ENCODE measurements at regions not wholly inside any gene's neighbourhood (a gene's known extent, or its start where the extent isn't known, plus 50 kb on each side); places are given as distances from the start of the nearest gene placed in this dataset.

DNA sequence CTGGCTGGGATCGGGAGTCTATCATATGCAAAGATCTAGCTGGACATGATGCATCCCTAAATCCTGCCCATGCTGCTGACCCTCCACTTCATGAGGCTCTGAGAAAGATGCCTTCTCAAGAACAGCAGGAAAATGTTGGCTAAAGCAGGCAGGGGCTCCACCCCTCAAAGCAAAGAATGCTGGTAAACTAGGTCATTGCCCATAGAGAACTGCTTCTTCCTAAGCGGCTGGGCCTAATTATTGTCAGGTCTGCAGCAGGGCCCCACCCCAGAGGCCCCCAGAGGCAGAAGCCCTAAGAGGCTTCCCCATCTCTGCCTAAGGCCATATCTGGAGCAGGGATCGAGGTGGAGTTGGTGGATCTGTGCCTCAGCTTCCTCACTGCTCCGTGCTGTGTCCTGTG is 447.4 kb upstream of the PROK2 start:
- DNase-seq (ENCODE audit: low spot score), result no peak

DNA sequence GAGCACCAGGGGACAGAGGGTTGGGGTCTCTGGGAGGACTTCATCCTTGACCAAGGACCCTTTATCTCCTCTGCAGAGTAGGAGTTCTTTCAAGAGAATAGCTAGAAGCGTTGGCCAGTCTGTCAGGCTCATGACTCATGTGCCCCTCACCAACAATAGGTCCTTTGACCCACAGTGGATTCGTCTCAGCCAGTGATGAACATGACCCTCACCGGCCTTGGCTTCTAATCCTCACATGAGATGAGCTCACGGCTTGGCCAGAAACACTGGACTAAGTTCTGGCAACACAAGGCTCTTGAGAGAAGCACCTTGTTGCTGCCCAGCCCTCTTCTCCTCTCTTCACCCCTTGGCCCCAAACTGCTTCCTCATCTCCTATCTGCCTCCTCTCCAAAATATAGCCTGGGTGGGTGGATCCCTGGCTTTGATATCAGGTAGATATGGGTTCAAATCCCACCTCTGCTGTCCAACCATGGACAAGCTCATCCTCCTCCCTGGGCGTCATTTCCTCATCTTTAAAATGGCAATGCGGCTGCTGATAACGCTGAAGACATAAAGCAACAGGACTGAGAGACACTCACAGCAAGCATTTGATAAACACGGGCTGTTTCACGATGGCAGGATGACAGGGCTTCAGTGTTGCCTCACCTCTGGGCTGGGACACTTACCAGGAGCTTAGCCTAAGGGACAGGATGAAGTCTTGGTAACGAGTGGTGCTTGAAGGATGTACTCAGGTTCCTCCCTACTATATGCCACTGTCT is 446.7 kb upstream of the PROK2 start:
- peak; percentile 46 for DNase-seq (ENCODE audit: low spot score)

DNA sequence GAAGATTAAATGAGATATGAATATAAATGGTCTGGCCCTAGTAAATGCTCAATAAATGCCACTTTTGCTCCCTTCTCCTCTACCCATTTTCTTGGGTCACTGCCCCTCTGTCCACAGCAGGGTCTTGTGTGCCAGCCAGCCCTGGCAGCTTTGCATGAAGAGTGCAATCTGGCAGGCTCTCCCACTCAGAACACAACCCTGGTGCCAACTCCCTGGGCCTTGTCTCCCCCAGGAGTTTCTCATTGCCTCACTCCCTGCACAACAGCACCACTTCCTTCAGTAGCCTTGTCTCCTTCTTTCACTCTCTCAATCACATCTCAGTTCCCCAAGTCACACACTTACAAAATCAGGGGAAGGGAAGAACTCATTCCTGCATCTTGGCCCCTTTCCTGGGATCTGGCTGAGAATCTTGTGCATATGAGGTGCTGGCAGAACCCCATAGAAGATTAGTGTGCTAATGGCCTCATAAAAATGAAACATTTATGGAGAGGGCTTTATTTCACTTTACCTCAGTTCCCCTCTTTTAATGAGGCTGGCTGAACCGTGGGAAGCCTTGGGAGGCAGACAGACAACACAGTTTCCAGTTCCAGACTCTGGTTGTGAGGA is 445.9 kb upstream of the PROK2 start:
- no peak for DNase-seq (ENCODE audit: low spot score)

- no peak for DNase-seq (ENCODE audit: low spot score)
Measured at GRCh38 chr3:72229952-72230351, 445.0 kb upstream of the PROK2 start.

DNA sequence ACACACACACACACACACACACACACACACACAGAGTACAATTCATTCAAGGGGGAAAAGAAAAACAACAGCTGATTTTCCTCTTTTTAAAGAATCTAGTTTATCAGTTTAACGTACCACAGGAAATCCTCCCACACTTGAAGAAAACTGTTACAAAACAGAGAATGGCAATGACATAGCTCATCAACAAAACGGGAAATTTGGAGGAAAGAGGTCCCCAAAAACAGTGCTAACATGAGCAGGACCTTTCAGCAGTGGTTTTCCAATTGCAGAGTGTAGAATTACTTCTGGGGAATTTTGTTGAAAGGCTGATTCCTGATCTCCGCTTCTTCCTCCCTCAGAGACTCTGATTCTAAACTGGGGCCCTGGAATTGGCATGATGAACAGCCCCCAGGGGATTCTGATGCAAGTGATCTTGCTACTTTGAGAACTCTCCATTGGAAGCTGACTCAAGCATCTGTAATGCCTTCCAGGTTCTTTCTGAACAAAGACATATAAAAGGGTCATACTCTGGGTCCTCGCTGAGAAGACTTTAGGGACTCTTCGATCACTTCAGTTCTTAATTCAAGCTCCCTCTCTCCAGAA is 442.6 kb upstream of the PROK2 start:
- DNase-seq (ENCODE audit: low spot score), result no peak

DNA sequence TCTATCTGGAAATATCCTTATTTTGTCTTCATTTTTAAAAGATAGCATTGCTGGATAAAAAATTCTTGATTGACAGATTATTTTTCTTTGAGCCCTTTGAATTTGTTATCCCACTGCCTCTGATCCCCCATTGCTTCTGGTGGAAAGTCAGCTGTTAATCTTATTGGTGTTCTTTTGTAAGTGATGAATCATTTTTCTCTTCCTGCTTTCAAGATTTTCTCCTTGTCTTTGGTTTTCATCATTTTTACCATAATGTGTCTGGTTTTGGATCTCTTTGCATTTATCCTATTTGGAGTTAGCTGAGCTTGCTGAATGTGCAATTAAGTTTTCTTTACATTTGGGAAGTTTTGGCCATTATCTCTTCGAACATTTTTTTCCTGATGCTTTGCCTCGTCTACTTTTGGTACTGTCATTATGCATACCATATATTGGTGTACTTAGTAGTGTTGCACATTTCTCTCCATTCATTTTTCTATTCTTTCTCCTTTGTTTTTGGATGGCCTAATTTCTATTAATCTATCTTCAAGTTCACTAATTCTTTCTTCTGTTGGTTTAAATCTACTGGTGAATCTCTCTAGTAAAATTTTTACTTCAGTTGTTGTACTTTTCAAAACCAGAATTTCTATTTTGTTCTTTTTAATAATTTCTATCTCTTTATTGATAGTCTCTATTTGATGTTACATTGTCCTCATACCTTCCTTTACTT is 440.0 kb upstream of the PROK2 start:
- DNase-seq (ENCODE audit: low spot score), result peak; percentile 52

GRCh38 chr3:72223628-72224027 is 438.7 kb upstream of the PROK2 start:
- DNase-seq (ENCODE audit: low spot score), result no peak

- no peak for DNase-seq (ENCODE audit: low spot score)
Measured at GRCh38 chr3:72223116-72223515, 438.2 kb upstream of the PROK2 start.

GRCh38 chr3:72222410-72222809 is 437.5 kb upstream of the PROK2 start:
- no peak for DNase-seq (ENCODE audit: low spot score)

GRCh38 chr3:72220946-72221345 is 436.0 kb upstream of the PROK2 start:
- no peak for DNase-seq (ENCODE audit: low spot score)

DNA sequence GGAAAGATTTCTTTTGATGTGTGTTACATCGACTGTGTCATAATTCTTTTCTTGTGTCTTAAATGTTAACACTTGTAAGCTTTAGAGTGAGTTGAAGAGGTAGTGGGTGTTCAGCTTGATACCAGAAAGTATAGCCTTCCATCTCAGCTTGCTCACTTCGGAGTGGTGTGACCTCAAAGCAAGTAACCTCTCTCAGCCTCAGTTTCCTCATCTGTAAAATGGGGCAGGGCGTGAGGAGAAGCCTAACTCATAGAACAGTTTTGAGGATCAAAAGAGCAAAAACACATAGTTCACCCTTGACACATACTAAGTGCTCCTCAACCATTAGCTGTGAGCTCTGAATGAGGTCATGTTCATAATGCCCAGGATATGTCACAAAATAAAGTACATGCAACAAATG is 434.8 kb upstream of the PROK2 start:
- no peak for DNase-seq (ENCODE audit: low spot score)

DNA sequence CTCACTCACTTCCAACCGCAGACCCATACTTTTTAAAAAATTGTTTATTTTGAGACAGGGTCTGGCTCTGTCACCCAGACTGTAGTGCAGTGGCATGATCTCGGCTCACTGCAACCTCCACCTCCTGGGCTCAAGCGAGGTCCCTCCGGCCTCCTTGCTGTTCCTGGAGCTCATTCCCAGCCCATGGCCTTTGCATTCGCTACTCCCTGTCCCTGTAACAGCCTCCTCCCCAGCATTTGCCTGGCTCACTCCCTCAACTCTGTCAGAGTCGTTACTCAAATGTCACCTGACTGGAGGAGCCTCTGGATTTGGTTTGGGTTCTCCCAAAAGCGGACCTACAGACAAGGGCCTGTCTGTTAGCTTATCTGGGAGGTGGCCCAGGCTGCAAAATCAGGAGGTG is 432.6 kb upstream of the PROK2 start:
- no peak for DNase-seq (ENCODE audit: low spot score)

DNA sequence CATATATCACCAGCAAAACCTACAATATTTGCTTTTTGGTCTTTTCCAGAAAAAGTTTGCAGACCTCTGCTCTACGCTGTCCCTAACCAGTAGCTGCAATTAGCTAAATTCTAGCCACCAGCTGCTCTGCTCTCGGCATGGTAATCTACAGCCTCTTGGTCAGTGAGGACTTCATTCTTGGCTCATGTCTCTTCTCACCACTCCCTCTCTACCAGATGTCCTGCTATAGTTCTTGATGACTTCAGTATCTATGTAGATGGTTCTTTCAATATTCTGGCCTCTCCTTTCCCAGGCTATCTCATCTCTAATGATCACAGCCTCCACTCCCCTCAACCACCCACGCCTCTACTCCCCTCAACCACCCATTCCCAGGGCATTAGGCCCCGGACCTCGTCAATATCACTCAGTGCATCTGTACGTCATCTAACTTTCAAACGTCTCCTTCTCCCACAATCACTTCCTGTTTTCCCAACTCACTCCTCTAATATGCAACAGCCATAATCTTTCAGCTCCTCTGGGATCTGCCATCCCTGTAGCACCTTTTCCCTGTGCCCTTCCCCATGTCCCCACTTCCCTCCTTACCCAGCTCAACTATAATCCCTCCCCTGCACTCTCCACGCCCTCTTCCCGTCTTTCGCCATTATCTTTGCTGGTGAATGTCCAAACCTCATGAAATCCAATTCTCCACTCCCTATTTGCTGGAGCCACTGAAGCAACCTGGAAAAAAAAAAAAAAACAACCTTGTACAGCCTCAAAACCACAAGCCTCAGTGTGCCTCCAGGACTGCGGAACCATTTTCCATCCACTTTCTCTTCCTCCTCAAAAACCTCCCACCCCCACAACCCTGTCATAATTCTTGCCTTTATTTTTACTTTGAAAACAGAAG is 429.4 kb upstream of the PROK2 start:
- DNase-seq (ENCODE audit: low spot score), result no peak

DNA sequence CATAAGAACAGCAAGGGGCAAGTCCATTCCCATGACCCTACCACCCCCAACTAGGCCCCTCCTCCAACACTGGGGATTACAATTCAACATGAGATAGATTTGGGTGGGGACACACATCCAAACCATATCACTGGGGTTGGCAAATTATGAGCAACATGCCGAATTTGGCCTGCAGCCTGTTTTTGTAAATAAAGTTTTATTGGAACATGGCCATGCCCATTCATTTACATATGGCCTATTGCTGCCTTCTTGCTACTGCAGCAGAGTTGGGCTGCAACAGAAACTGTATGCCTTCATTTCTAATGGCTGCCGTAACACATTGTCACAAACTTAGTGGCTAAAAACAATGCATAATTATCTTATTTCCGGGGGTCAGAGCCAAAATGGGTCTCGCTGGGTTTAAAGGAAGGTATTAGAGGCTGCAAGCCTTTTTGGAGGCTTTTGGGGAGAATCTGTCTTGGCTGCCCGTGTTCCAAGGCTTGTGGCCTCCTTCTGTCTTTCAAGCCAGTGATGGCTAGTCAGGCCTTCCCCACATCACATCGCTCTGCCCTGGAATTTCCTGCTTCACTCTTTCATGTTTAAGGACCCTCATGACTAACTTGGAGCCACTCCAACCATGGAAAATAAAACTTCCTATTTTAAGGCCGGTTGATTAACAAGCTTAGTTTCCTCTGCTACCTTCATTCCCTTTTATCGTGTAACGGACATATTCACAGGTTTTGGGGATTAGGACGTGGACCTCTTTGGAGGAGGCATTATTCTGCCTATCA is 428.5 kb upstream of the PROK2 start:
- no peak for DNase-seq (ENCODE audit: low spot score)

- no peak for DNase-seq (ENCODE audit: low spot score)
Measured at GRCh38 chr3:72212396-72212795, 427.4 kb upstream of the PROK2 start.

- DNase-seq (ENCODE audit: low spot score), result no peak
Measured at GRCh38 chr3:72210261-72210660, 425.3 kb upstream of the PROK2 start.

GRCh38 chr3:72205297-72205826 is 420.4 kb upstream of the PROK2 start:
- no peak for DNase-seq (ENCODE audit: low spot score)

DNA sequence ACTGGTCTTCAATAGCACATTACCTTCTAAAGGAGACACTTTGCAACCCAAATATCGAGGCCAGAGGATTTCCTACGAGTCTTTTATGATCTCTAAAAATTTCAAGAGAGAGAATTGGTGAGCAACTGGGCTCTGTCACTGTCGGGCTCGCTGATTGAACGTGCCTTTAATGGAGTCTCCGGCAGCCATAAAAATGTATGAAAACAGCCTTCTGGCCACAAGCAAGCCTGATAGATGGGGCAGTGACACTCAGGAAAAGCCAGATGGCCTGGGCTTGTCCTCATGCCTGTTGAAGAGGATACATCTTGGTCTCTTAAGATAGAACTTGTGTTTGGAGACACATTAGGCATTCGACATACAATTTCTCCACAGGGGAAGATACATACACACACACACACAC is 419.5 kb upstream of the PROK2 start:
- DNase-seq (ENCODE audit: low spot score), result no peak

- DNase-seq (ENCODE audit: low spot score), result no peak
Measured at GRCh38 chr3:72203613-72204349, 418.8 kb upstream of the PROK2 start.

- DNase-seq (ENCODE audit: low spot score), result no peak
Measured at GRCh38 chr3:72203105-72203504, 418.2 kb upstream of the PROK2 start.
